CD4-positive, alpha-beta T cell treated with Interleukin-4 for 4 hours (primary cell): ENCODE measurements at regions not wholly inside any gene's neighbourhood (a gene's known extent, or its start where the extent isn't known, plus 50 kb on each side); places are given as distances from the start of the nearest gene placed in this dataset.

Experiments
- DNase-seq: peaks from one replicate; pipeline ENCODE4 v3.0.0-alpha.2; 2020

DNA sequence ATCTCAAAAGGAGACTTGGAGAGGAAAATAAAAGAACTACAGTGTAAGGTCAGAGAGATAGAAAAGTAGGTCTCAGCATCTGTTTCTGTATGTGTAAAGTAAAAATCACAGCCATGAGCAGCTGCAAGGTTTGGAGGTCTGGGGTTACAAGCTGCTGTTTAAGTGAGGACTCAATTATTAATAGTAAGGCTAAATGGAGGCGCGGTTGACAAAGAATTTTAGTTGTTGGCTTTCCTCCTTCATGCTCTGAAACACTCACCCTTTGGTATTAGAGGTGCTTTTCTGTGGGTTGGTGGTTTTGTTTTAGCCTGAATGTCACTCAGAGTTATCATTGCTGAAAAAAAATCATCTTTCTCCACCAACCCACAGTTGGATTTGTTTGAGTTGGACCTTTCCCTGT is 59.8 kb upstream of the HAO2 start:
- no peak for DNase-seq

DNA sequence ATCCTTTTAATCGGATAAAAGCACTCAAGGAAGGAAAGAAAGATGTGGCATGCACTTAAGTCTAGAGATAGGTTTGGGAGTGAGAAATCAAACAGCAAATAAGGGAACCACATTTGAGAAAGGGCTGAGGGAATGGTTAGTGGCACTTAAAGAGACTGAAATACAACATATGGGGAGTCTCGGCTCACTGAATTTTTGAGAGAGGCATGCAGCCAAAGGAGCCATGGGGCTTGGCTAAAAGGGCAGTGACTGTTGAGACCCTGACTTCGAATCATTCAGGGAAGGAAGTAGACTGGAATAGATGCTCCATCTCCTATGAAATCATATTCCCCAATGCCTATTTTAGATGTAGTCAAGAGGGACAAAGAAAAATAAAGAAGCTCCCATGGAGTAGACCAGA is 58.3 kb upstream of the HAO2 start:
- DNase-seq = no peak

DNA sequence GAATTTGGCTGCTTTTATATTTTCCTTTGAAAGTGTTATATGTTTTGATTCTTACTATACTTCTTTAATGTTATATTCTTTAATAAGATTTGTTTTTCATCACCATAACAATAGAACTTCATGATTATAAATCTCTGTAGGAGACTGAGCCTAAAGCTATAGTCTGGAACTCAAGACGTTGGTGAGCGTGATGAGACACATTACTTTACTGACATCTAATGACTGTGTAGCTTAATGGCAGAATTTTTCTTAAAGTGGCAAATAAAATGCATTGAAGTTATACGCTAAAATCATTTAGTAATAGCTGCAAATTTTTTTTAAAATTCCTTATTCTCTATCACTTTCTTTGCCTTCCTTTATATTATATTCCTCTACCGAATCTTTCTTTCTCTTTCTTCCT is 56.1 kb upstream of the HAO2 start:
- no peak for DNase-seq

DNA sequence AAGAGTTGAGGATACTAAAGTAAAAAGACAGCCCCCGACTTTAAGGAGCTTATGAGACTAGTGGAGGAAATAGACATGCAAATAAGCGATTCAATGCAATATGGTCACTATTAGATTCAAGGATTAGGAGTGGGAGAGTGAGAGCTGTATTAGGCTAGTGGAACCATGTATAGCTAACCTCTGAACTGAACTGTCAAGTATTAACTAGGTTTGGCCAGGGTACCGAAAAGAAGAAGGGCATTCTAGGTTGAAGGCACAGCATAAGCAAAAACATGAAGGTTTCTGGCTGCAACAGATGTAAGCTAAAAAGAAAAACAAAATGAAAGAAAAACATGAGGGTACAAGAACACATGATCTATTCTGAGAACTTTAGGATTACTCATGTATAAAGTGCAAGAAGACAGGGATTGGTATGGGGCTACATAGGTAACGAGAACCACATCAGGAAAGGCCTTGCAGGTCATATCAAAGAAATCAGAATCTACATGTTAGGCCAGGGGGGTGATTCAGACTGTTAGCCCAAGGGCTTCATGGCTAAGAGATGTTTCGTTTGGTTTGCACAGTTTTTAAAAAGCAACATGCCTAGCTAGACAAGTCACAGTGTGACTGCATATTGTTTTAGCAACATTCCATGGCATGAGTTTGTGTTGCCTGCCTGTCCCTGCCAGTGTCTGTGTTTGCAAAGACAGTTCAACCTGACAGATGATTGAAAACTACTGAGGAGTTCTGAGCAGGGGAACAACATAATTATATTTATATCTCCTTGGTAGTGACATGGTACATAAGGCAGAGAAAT is 54.4 kb upstream of the HAO2 start:
- DNase-seq = no peak

DNA sequence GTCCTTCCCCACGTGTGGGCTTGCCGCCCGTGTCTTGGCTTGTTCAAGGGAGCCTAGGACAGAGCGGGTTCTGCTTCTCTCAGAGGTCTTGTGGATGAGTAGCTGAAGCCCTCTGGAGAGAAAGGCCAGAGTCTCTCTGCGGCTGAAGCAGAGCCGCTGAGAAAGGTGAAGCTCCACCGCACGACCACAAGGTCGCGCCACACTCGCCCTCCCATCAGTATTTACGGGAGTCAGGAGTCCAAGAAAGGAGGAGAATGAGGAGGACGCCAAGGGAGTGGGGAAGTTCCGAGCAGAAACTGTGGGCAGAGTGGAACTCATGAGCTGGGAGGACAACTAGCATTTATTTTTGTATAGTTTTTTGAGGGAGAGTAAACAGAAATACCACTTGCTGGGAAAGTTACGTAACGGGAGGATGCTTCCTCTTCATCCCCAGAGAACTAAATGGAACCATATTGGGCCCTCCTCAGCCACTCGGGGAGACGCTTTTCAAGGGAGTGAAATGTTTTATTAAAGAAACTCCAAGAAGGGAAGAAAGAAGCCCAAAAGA is 51.6 kb upstream of the HAO2 start:
- no peak for DNase-seq

DNA sequence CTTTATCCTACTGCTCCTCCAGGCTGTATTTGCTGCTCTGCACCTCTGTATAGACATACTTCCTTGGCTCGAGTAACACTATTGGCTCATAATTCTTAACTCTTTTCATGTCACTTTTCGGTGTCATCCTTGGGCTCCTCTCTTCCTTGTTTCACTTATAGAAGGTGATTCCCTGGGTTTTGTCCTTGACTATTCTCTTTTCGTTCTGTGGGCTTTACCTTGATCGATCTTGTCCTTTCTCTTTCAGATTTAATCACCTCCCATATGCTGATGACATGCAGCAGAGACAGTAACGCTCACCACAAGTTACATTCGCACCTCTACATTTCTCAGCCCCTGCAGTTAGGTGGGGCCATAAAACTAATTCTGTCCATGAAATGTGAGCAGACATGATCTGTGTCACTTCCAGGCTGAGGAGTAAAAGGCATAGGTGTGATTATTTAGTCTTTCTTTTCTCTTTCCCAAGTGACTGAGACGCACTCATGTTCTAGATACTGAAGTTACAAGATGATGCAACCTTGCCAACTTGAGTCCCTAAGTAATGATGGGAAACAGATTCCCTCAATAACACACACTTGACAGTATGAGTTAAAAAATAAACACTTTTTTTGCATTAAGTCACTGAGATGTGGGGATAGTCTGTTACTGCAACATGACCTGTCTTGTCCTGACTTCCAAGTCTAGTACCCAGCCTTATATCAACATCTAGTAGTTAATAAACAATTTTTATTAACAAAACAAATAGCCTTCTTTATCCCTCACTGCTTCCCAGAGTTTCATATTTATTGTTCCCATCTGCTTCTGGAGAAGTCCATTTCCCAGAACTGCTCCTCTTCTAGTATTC is 49.9 kb upstream of the HAO2 start:
- DNase-seq = no peak
